H1 (cell line): ENCODE measurements at regions not wholly inside any gene's neighbourhood (a gene's known extent, or its start where the extent isn't known, plus 50 kb on each side); places are given as distances from the start of the nearest gene placed in this dataset.

Experiments
- BCL11A ChIP-seq, 2 experiments: IDR thresholded peaks; one replicate each; pipeline ENCODE4 v1.6.1; 2011; ENCODE audit warnings: low read depth in 2 of 2, low read length in 2 of 2, mild to moderate bottlenecking in 2 of 2
- CHD7 ChIP-seq: fragments of 300-600 bp; sonication (generic); IDR thresholded peaks from 2 replicates; pipeline ENCODE4 v1.7.1; 2012; ENCODE audit warnings: low read length, moderate library complexity, mild to moderate bottlenecking, inconsistent platforms; ENCODE audit not compliant: insufficient replicate concordance
- CTCF ChIP-seq, 3 experiments: IDR thresholded peaks; 1 replicate in 2 of 3; 2 replicates in 1 of 3; pipeline versions ENCODE4 v1.5.1 to v1.6.1; 2011; ENCODE audit warnings: low read length in 3 of 3, mild to moderate bottlenecking in 3 of 3, inconsistent platforms in 2 of 3, low read depth in 1 of 3, moderate library complexity in 1 of 3; ENCODE audit not compliant: insufficient read depth in 1 of 3; ENCODE audit errors: control extremely low read depth in 1 of 3
- HDAC6 ChIP-seq: IDR thresholded peaks from one replicate; pipeline ENCODE4 v1.7.1; 2012; ENCODE audit warnings: low read depth, mild to moderate bottlenecking, inconsistent platforms, low read length, moderate library complexity
- RAD21 ChIP-seq, 2 experiments: IDR thresholded peaks in 1 of 2; conservative IDR thresholded peaks in 1 of 2; 2 replicates each; pipeline ENCODE4 v1.6.1; 2011; ENCODE audit warnings: low read depth in 2 of 2, low read length in 2 of 2, improper control_type of control experiment in 1 of 2, inconsistent platforms in 1 of 2, mild to moderate bottlenecking in 1 of 2, moderate library complexity in 1 of 2
- SP2 ChIP-seq: IDR thresholded peaks from 2 replicates; pipeline ENCODE4 v1.6.1; 2012; ENCODE audit warnings: mild to moderate bottlenecking, low read length, inconsistent platforms
- SP4 ChIP-seq: IDR thresholded peaks from 2 replicates; pipeline ENCODE4 v1.6.1; 2012; ENCODE audit warnings: low read length, inconsistent platforms

- TF ChIP-seq CHD7 (no peak), RAD21 (IDR thresholded peaks at IDR 0.05 in 1 of 2, conservative IDR thresholded peaks at IDR 0.05 in 1 of 2; ENCODE audit: low read depth in 2 of 2, low read length in 2 of 2) (peak; percentile 9 to 13; a peak in 2 of 4 replicates), HDAC6 (no peak), SP2 (no peak), CTCF (IDR thresholded peaks at IDR 0.05; ENCODE audit: control extremely low read depth in 1 of 3, insufficient read depth in 1 of 3, low read depth in 1 of 3, low read length in 3 of 3) (peak in 1 of 3 experiments; percentile 38; a peak in 1 of 4 replicates), SP4 (no peak), BCL11A (IDR thresholded peaks at IDR 0.05; ENCODE audit: low read depth in 2 of 2, low read length in 2 of 2) (no peak)
- TF ChIP-seq, all 59 proteins: peak for 2
Observed at GRCh38 chrX:33465137-33465536, 253.8 kb upstream of the DMD start (continued).
